ENCODE measurements at regions not wholly inside any gene's neighbourhood (a gene's known extent, or its start where the extent isn't known, plus 50 kb on each side); places are given as distances from the start of the nearest gene placed in this dataset.

- TF ChIP-seq, protein P1, sequence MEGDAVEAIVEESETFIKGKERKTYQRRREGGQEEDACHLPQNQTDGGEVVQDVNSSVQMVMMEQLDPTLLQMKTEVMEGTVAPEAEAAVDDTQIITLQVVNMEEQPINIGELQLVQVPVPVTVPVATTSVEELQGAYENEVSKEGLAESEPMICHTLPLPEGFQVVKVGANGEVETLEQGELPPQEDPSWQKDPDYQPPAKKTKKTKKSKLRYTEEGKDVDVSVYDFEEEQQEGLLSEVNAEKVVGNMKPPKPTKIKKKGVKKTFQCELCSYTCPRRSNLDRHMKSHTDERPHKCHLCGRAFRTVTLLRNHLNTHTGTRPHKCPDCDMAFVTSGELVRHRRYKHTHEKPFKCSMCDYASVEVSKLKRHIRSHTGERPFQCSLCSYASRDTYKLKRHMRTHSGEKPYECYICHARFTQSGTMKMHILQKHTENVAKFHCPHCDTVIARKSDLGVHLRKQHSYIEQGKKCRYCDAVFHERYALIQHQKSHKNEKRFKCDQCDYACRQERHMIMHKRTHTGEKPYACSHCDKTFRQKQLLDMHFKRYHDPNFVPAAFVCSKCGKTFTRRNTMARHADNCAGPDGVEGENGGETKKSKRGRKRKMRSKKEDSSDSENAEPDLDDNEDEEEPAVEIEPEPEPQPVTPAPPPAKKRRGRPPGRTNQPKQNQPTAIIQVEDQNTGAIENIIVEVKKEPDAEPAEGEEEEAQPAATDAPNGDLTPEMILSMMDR (conservative IDR thresholded peaks at IDR 0.05; ENCODE audit: control insufficient read depth, insufficient read depth, low read depth, low read length) = no peak
- DNase-seq (ENCODE audit: low read depth) = no peak
Observed at GRCh38 chr9:4423207-4423610, 67.1 kb upstream of the SLC1A1 start.

DNA sequence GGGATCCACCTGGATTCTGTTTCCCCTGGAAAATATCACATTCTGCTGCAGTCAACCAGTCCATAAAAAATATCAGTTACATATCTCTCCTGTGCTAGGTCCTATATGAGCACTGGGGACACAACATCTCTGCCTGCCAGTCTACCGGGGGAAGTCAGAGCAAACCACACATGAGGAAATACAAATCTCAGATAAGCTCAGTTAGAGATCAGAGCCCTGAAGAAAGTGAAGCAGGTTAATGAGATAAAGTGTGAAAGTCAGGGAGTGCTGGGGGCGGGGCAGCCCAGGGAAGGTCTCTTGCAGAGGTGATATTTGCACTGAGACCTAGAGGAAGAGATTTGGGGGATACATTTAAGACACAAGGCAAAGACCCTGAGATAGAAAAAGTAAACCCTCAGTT is 67.8 kb upstream of the SLC1A1 start:
- H3K4me3 ChIP-seq (ENCODE audit: control insufficient read depth, low read depth, low read length) = no peak overlapping the region
- no peak for DNase-seq (ENCODE audit: low read depth)
- TF ChIP-seq, protein P1 (conservative IDR thresholded peaks at IDR 0.05; ENCODE audit: control insufficient read depth, insufficient read depth, low read depth, low read length) = no peak

More at GRCh38 chr9:4423207-4423610, 67.1 kb upstream of the SLC1A1 start:
- no peak overlapping the region for H3K4me3 ChIP-seq (ENCODE audit: control insufficient read depth, low read depth, low read length)

- DNase-seq (ENCODE audit: low read depth) = no peak
- TF ChIP-seq, protein P1 (conservative IDR thresholded peaks at IDR 0.05; ENCODE audit: control insufficient read depth, insufficient read depth, low read depth, low read length) = no peak
- no peak overlapping the region for H3K4me3 ChIP-seq (ENCODE audit: control insufficient read depth, low read depth, low read length)
Observed at GRCh38 chr9:4421847-4422246, 68.4 kb upstream of the SLC1A1 start.

DNA sequence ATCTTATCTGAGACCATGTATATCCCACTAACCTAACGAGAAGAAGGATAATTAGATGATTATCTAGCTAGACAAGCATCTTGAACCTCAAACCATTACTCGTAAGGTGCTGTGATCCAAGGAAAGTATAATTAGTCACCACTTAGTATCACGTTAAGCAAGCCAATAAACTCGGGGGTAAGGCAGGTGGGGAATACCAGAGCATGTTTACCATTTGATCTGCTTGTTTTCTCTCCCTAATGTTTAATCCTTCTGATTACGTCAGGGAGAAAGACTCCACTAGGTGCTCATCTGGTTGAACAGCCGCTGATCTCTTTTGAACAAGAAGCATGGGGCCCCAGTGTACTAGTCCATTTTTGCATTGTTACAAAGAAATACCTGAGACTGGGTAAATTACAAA is 69.9 kb upstream of the SLC1A1 start:
- H3K4me3 ChIP-seq (ENCODE audit: control insufficient read depth, low read depth, low read length) = no peak overlapping the region
- TF ChIP-seq, protein P1 (conservative IDR thresholded peaks at IDR 0.05; ENCODE audit: control insufficient read depth, insufficient read depth, low read depth, low read length) = no peak
- DNase-seq (ENCODE audit: low read depth) = no peak

DNA sequence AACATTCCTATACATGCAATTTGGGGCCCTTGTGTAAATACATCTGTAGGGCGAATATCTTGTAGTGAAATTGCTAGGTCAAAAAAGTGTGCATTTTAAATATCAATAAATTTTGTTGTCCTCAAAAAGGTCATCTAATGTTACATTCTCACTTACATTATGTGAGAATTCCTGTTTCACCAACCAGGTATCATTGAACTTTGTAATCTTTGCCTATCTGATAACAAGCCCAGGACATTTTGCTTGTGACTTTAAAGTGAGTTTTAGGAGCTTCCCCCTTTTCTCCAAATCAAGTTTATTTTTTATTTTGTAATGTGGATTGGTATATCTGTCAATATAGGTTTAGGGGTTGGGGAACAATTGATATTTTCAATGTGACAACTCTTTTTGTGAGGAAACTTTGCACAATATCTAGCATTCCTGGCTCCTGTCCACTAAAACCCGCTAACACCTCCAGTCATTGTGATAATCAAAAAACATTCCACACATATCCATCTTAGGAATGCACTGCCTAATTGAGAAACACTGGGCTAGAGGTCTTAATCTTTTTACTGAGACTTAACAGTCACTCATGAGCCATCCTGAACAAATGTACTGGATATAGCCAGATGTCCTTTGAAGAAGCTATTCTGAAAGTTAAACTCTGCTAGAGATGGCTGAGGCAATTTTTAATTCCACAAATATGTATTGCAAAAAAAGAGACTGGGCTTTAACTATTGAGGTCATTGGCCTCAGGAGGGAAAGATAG is 72.5 kb upstream of the SLC1A1 start:
- no peak overlapping the region for H3K4me3 ChIP-seq (ENCODE audit: control insufficient read depth, low read depth, low read length)
- TF ChIP-seq, protein P1 (conservative IDR thresholded peaks at IDR 0.05; ENCODE audit: control insufficient read depth, insufficient read depth, low read depth, low read length) = no peak
- DNase-seq (ENCODE audit: low read depth) = peak; percentile 47

DNA sequence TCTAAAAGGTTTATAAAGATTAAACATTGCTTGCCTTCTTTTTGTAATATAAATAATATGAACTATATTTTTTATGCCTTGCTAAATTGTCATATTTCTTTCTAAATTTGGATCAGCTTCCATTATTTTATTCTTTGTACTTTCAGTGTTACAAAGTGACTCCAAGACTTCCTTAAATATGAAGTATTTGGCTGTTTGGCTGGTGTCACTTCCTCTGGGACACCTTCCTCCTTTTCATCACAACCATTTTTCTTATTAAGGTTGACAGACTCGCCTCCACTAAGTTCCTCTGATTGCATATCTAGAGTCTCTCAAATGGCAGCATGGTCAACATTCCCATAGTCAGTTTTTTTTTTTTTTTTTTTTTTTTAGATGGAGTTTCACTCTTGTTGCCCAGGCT is 73.8 kb upstream of the SLC1A1 start:
- no peak for DNase-seq (ENCODE audit: low read depth)
- TF ChIP-seq, protein P1 (conservative IDR thresholded peaks at IDR 0.05; ENCODE audit: control insufficient read depth, insufficient read depth, low read depth, low read length) = no peak
- no peak overlapping the region for H3K4me3 ChIP-seq (ENCODE audit: control insufficient read depth, low read depth, low read length)

Measured in fibroblast of mammary gland (primary cell).